Stimulated activated CD8-positive, alpha-beta memory T cell treated with anti-CD3 and anti-CD28 coated beads, Interleukin-7, amount 100 ng/mL, for 1 hour (primary cell): ENCODE measurements at regions not wholly inside any gene's neighbourhood (a gene's known extent, or its start where the extent isn't known, plus 50 kb on each side); places are given as distances from the start of the nearest gene placed in this dataset.

Source experiments
- DNase-seq, 2 donors: peaks; one replicate each; pipeline ENCODE4 v3.0.0-alpha.2; 2020; ENCODE audit warnings: low read depth in 2 of 2

DNA sequence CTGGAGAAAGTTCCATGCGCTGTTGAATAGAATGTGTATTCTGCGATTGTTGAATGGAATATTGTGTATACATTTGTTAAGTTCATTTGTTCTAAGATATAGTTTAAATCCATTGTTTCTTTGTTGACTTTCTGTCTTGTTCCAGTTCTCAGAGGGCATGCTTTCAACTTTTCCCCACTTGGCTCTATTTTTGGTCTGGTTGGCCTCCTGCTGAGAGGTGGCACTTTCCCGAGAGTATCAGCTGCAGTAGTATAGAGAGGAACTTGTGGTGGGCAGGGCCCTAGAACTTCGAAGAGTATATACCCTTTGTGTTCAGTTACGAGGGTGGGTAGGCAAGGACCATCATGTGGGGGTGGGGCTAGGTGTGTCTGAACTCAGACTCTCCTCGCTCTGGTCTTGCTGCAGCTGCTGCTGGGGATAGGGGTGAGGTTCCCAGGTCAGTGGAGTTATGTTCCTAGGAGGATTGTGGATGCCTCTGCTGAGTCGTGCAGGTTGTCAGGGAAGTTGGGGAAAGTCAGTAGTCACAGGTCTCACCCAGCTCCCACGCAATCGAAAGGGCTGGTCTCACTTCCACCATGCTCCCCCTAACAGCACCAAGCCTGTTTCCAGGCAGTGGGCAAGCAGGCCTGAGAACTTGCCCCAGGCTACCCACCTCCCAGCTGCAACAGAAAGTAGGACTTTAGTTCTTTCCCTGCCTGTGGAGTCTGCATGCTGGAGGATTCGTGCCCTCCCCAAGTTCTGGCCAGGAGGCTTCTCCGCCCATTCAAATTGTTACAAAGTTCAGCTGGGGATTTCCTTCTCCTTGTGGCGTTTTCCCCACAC, 118.9 kb upstream of the SSTR4 start:
- no peak for DNase-seq

DNA sequence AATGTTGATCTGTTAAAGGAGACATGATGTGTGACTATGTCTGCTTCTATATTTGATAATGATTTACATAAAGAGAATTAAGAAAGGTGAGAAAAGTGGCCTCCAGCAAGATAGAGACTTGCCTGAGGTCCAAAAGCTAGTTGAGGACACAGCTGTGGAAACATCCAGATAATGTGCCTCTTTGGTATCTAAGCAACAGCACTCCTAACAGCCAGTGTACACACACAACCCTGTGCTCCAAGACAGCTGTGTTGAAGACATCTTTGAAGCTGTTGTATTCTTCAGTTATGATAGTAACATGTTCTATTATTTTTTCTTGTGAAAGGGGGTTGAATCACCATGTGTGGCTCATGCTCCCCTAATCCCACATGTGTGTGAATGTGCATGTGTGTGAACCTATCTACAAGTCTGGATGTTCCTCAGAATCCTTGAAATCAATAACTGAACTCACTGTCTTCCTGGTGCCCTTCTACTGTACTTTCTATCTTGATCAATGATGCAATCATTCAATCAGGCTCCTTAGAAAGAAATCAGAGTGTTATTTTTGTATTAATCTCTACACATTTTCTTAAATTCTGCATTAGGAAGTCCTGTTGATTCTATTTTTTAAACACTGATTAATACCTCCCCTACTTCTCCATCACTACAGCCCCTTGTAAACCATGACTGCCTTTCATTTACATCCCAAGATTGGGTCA, 116.7 kb upstream of the SSTR4 start:
- DNase-seq, result no peak

DNA sequence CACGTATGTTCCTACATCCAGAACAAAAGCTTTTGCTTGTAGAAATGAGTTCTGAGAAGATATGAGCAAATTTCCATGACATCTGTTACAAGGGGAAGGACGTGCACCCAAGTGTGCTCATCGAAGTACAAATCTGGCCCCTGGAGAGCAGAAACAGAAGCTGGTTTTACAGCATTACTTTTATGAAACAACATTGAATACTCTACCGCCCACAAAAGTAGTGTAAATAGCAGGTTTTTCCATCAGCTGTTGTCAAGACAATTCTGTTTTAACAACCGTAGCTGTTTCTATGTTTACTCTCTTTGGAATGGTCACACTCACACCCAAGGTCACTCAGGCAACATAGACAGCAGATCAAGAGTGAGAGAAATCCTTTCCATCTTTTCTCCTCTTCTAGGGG, 114.2 kb upstream of the SSTR4 start:
- DNase-seq, result no peak

DNA sequence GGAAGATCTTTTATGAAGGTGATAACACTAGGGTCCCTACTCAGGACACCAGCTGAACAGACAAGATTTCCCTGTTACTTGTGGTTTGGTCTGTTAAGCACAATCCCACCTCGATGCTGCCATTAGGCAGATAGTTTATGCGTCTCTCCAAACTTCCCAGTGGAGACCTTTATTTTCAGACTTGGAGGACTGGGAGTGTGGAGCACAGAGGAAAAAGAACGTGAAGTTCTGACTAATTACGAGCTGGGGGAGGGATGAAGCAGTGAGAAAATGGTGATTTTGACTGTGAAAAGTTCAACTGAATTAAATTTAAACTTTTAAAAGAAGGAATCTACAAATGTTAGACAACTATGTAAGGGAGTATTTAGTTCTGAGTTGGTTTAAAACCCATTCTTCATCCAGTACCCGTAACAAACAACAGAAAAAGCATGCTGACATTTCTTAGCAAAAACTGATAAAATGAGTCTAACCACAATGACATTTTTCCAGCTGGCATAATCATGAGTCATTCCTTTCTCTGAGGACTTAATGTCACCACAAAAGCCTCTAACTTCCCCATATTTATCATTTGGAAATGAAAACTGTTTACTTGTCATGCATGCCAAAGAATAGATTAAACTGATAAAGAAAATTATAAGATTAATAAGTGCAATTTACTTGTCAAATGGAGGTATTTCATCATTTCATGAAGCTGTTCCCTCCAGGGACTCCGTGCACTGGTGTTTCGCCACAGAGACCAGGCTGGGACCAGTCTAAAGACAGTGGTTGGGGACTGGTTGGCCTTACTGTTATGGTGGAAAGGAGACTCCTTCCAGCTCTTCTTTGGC, 113.3 kb upstream of the SSTR4 start:
- no peak for DNase-seq

DNA sequence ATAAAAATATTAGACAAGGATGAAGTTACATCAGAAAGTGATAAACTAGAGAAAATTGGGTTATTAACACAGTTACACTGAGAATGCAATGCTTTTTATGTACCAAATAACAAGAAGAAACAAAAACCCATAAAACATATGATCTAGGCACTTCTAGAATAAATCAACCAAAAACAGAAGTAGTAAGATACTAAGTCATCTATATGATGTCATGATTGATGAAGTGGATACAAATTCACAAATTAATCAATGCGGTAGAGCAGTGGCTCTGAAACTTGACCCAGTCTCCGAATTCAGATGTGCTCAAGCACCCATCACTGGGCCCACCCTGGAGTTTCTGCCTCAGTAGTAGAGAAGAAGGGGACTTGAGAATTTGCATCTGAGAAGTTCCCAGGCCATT, 112.1 kb upstream of the SSTR4 start:
- DNase-seq, result no peak

DNA sequence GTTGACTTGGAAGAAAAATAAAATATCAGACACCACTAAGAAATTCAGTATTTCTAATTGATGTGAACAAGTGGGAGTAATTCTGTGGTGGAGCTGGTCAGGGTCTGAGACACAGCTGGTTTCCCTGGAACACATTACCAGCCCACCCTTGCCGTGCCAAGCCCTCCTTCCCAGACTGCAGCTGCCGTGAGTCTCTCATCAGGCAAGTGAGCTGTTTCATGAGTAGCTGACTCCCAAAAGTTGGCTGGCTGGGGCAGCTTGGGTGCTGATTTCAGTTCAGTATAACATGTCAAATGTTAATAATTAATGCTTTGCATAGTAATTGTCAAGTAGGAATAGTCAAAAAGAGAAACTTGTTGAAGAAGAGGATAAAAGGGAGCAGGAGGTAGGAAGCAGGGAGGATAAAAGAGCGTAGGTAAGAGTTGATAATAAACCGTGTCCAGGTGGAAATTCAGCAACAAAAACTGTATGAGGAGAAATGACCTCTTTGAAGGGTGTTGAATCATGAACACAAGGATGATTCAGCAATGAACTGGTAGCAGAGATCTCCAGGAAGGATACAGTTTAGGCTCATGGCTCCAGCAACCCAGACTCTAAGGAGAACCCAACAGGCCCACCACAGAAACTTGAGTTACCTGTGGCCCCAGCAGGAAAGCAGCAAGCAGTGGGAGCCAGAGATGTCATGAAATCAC, 110.9 kb upstream of the SSTR4 start:
- DNase-seq, result no peak

DNA sequence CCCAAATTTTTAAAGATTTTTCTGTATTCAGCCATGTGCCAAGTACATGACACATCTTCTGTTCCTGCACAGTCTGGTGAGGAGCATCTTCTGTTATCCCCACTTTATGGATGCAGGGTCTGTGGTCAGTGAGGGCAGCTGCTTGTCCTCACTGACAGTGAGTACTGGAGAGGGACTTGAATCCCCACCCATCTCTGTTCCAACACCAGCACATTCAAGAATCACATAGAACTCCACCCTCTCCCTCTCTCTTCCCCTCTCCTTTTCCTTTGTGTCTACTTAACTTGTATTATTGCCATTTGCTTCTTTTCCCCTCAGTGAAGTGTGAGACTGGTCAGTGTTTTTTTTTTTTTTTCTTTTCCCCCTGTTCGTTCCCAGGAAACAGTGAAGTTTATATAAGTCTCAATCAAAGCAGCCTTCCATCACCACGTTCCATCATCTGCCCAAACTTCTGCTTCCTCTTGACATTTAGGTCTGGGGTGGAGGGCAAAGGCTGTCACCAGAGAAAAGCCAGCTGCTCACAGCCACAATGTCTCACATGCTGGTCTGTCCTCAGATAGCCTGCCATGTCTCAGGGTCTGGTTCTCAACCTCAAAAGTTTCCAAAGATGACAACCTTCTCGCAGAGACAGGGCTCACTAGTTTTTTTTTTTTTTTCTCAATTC, 110.0 kb upstream of the SSTR4 start:
- no peak for DNase-seq

DNA sequence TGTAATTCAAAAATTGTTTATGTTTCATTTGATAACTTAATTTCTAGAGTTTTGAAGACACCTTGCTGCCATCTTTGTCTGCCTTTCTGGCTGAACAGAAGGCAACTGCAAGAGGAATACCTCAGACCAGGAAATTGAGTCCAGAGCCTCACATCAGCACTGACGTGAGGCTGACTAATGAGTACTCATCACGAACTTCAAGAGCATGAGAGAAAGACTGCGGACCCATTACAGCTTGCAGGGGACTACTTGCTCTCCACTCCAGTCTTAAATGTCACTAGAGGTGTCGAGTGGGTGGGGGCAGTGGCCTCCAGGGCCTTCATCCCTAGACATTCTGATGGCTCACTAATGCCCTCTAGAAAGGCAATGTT, 109.5 kb upstream of the SSTR4 start:
- no peak for DNase-seq

DNA sequence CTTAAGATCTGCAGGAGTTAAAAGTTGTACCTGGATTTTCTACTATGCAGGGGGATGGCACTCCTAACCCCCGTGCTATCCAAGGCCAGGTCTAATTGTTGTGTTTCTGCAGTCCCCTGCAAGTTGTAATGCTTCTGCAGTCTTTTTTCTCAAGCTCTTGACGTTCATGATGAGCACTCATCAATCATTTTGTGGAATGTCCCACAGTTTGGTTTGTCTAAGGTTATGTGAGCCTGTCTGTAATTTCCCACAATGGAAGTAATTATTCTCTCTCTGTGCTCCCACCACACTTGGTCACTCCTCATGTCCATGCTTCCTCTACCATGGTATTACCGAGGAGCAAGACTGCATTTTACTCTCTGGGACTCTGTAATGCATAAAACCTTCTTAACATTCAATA, 107.6 kb upstream of the SSTR4 start:
- DNase-seq, result no peak

DNA sequence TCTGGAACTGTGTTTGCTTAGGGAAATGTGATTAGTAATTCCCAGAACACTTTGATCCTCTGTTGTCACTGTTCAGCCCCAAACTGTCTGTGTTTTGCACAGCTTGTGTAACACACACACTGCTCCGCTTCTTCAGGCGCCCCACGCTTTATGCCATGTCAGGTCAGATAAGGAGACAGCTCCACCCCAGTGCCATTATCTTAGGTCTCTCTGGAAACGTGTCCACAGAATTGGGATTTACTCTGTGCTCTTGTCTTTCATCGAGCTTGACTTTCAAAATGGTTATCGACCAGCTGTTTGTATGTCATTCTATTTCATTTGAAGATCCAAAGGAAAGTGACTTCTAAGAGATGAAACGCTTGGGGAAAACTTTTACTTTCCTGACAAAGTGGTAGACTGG, 106.4 kb upstream of the SSTR4 start:
- no peak for DNase-seq

DNA sequence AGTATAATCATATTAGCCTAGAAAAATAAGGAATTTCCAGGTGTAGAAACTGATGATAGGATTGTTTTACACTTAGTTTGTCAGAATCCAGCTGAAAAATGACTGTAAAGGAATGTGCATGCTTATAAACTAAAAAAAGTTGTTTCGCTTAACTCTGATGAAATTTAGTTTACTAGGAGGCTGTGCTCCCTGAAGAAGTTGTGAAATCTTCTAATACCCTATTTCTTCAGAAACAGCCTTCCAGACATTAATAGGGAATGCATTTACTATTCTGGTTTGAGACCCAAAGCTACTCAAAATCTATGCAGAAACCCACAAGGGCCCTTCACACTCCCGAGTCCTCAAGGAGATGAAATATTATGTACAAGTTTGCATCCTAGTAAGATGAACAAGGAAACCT, 105.5 kb upstream of the SSTR4 start:
- no peak for DNase-seq

DNA sequence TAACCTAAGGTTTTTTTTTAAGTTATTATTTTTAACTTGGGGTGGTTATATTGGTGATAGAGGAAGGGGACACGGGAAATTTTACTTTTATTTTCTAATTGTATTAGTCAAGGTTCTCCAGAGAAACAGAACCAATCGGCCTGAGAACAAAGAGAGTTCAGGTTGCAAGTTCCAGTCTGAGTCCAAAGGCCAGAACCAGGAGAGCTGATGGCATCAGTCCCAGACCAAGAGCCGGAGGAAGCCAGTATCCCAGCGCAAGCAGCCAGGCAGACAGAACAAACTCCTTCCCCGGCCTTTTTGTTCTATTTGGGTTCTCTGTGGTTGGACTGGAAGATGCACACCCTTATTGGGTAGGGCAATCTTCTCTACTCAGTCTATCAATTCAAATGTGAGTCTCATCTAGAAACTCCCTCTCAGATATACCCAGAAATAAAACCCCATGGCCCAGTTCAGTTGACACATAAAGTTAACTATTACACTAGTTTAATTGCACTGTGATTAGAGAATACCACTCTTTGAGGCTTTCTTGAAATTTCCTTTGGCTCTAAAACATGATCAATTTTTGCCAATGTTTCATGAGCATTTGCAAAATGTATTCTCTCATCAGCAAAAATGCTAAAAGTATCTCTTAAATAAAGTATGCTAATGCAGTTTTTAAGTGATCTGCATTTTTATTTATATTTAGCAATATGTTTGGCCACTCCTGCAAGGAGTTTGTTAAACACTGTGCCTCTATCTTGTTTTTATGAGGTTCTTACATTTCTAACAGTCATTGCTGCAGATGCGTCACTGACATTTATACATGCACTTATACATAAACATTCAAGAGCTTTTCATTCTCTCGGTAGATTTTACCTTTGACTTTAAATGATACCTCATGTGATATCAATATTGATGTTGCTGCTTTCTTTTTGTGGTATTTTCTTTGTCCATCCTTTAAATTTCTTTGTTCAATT, 103.2 kb upstream of the SSTR4 start:
- no peak for DNase-seq

DNA sequence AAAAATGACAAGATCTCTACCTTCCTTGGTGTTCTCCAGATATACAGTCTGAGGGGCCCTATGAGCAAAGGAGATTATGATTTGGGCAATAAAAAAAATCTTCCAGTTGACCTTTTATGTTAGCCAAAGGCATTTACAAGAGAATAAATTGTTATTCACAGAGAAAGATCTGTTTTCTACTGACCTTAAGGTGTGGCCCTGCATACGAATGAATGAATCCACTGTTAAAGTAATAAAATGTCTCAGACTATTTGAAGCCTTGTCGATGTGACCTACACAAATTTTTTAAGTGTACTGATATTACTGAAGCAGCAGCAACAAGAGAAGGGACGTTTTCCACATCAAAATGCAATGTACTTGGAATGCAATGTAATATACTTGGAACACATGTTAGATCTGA, 95.9 kb upstream of the SSTR4 start:
- DNase-seq, result no peak

DNA sequence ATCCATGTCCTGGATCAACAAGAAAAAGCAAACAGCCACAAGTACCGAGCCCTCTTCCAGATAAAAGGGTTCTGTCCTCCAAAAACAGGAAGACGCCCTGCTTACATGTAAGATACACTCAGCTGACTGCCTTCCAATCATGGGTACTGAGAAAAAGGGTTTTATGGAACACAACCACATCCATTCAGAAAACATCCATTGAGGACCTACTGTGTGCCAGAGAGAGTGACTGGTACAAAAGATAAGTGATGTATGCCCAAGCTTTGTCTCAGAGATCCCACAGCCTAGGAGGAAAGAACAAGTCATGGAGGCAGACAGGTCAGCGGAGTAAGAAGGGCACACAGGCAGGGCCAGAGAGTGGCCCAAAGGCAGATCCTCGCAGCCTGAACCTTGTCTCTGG, 94.8 kb upstream of the SSTR4 start:
- no peak for DNase-seq

DNA sequence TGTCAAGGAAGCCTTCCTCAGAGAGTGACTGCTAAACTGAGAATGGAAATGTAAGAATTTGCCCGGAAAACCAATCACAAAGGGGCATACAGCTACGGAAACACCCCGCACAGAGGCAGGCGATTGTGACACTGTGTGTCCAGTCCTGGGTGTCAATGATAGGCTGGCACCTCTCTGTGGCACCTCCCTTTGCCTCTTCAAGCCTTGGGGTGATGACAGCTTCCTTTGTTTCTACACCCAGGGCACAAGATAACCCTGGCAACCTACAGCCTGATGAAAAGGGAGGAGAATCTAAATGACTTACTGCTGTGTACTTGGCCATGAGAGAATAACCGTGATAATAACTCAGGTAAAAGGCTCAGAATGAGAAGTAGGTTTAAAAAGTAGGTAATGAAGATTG, 93.6 kb upstream of the SSTR4 start:
- no peak for DNase-seq

DNA sequence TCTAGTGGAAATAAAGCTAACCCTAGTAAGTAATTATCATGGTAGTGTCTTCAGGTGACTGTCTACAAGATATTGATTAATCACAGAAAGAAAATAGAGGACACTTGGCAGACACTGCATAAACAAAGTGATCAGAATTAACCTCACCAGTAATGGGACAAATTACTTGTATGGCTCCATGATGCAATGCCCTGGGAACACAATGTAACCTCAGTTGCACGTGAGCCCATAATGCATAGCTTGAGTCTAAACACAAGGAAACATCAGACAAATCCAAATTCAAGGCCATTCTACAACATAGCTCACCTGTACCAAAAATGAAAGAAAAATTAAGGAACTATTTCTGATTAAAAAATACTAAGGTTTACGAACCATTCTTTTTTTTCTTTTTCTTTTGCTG, 92.4 kb upstream of the SSTR4 start:
- DNase-seq, result no peak

DNA sequence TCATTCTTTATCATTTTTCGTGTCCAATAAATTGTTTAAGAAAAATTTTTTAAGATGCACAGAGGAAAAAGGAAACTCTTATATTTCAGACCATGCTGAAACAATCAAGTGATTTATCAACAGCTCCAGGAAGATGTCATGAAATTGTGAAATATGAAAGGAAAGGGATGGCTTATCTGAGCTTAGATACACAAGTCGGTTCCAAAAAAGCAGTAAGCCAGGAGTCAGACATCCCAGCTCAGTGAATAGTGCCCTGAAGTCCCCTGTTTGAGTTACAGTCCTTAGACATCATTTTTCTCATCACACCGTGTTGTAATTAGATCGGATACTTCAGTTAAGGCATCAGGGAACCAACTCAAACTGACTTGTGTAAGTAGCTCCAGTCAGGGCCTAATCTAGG, 91.0 kb upstream of the SSTR4 start:
- DNase-seq, result no peak

DNA sequence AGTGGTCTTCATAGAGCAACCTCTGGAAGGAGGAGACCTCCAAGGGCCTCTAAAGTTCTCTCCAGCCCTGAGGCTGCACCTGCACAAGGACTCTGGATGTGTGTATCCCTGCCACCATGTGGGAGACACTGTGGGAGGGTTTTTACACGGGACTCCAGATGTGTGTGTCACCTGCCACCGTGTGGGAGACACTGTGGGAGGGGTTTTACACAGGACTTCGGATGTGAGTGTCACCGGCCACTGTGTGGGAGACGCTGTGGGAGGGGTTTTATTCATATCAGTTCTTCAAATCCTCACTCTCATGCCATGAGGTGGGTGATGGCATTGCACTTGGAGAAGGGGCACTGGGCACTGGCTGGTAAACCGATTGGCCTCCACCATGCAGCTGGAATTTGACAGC, 90.2 kb upstream of the SSTR4 start:
- DNase-seq, result no peak

DNA sequence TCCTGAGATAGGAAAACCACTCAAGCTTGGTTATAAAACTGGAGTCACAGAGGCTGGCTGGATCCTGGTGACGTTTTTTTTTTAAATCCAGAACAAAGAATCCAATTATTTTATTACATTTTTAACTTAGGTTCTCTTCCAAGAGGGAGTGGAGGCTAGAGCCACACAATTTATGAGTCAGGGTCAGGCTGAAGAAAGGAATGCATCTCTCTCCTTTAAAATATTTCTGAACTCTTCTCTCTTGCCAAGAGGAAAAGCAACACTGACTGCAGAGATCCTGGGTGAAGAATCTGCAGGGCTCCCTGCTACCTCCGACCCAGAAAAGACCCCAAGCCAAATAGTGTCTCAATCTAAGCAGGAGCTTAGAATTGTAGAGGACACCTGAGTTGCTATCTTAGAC, 88.5 kb upstream of the SSTR4 start:
- DNase-seq, result no peak

DNA sequence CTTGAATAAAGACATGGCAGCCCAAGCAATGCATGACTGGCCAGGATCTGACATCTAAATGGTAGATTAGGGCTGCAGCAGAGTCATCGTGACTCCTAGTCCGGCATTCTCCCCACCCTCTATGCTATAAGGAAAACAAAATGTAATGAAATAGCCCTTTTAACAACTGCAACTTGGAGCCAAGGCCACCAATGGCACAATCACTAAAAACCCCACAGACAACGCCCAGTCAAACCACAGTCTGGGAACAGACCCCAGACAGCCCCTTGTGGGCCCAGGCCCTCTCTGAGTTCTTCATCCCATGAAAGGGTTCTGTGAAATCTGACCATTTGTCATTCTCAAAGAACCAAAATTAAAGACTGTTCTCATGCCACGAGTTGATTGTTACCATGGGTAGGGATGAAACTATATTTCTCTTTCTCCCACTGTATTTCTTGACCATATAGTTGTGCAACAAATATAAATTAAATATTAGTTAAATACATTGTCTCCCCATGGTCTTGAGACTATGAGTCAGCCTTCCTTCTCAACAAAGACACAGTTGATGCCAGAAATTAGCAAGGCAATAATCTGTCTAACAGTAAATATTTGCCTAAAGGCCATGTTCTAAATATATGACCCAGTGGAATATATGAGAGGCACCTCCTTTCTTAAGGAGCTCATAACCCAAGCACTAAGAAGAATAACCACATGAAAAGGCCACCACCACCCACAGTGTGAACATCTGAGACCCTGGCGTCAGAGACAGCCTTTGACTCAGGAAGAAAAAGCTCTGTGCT, 85.6 kb upstream of the SSTR4 start:
- DNase-seq, result no peak
